SH-SY5Y (cell line): ENCODE measurements at regions not wholly inside any gene's neighbourhood (a gene's known extent, or its start where the extent isn't known, plus 50 kb on each side); places are given as distances from the start of the nearest gene placed in this dataset.

Source experiments
- GATA2 ChIP-seq: IDR thresholded peaks from 2 replicates; pipeline ENCODE4 v1.6.1; 2011; ENCODE audit warnings: mild to moderate bottlenecking, low read depth, low read length
- GATA3 ChIP-seq: IDR thresholded peaks from 2 replicates; pipeline ENCODE4 v1.6.1; 2011; ENCODE audit warnings: low read depth, mild to moderate bottlenecking, low read length, moderate library complexity

DNA sequence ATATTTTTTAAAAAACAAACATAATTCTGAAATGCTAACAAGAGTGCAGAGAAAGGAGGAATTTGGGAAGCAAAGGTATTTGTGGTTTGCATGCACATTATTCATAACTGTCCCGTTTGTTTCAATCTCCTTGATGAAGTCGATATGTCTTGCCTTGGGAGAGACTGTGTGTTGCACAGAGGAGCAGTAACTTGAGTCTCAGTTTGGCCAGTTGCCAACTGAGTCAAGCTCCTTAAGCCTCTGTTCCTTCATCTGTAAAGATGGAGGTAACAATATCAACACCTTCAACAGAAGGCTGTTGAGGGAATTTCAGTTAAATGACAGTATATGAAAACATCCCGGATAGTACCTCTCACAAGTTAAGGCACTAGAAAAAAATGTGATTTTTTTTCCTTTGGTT is 226.2 kb downstream of the ASXL3 start:
- TF ChIP-seq GATA2 (no peak), GATA3 (no peak)

DNA sequence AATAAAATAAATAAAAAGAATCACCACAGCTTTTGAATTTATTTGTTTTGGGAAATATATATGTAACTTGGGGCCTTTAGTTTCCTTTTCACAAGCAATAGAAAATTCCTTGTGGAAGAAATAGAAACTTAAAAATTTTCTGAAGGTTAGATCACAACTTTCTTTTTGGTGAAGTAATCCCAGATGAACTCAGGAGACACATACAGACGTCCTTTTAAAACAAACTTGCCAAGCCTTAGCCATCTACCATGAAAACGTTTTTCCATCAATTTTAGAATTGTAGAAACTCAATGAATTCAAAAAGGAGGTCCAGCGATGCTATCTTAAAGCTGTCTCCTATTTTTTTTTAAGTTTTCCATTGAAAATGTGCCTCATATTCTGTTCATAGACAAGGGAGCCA is 225.6 kb downstream of the ASXL3 start:
- TF ChIP-seq GATA2 (no peak), GATA3 (no peak)

DNA sequence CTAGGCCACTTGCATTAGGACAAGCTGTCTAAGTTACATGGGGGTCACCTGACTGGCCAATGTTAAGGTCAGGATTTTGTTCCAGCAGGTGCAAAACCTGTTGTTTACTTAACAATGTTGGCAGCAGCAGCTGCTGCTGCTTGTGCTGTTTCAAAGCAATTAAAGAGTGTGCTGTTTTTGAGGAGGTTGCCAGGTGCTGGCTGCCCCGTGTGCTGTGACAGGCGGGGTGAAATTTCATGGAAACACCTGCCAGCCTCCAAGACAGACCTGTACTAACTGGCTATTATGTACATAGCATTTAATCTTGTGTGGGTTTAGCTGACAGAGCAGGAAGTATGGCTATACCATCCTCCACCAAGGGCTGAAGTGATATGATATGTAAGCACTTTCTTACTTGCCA is 224.9 kb downstream of the ASXL3 start:
- TF ChIP-seq GATA2 (no peak), GATA3 (no peak)
